H1 (cell line): ENCODE measurements at regions not wholly inside any gene's neighbourhood (a gene's known extent, or its start where the extent isn't known, plus 50 kb on each side); places are given as distances from the start of the nearest gene placed in this dataset.

ENCODE experiments used
- CTCF ChIA-PET: fragments of 300-600 bp; sonication (Branson Sonifier 250); formaldehyde crosslinking; loops from one replicate; lab custom pipeline; 2021; ENCODE audit not compliant: partially characterized antibody; lab: Charles Lee
- POLR2A ChIA-PET: fragments of 300-600 bp; sonication (Branson Sonifier 250); formaldehyde crosslinking; loops from one replicate; lab custom pipeline; 2021; ENCODE audit warnings: inconsistent platforms; ENCODE audit not compliant: partially characterized antibody; lab: Charles Lee
- DNase-seq, 2 experiments: peaks; one replicate each; pipeline versions ENCODE4 v3.0.0 to v3.0.0-alpha.2; 2010 to 2022; ENCODE audit warnings: low spot score in 2 of 2, low read depth in 1 of 2, mixed read lengths in 1 of 2
- FAIRE-seq: peaks from 2 replicates; lab custom pipeline; 2011; peaks lifted over from hg19 to GRCh38; lab: Jason Lieb, UNC
- H2AFZ ChIP-seq: 2 replicates; pipeline ENCODE4 v1.8.1; 2012; ENCODE audit warnings: low read length, inconsistent platforms
- H2AK5ac ChIP-seq: 2 replicates; pipeline ENCODE4 v1.6.1; 2013; ENCODE audit warnings: low read depth, low read length
- H2BK120ac ChIP-seq: replicated peaks from 2 replicates; pipeline ENCODE3; 2013; ENCODE audit warnings: low read depth, low read length, inconsistent platforms
- H2BK12ac ChIP-seq: 2 replicates; pipeline ENCODE4 v1.6.1; 2013; ENCODE audit warnings: low read depth, low read length
- H2BK15ac ChIP-seq: 2 replicates; pipeline ENCODE4 v1.6.1; 2013; ENCODE audit warnings: low read length
- H2BK20ac ChIP-seq: 2 replicates; pipeline ENCODE4 v1.6.1; 2013; ENCODE audit warnings: low read length
- H2BK5ac ChIP-seq: 2 replicates; pipeline ENCODE4 v1.6.1; 2013; ENCODE audit warnings: low read depth, low read length
- H3K14ac ChIP-seq: 2 replicates; pipeline ENCODE4 v1.6.1; 2013; ENCODE audit warnings: inconsistent platforms; ENCODE audit not compliant: insufficient read length
- H3K18ac ChIP-seq: 2 replicates; pipeline ENCODE4 v1.6.1; 2013; ENCODE audit warnings: low read length; ENCODE audit errors: extremely low read depth
- H3K23ac ChIP-seq: 2 replicates; pipeline ENCODE4 v1.6.1; 2013; ENCODE audit warnings: inconsistent platforms; ENCODE audit not compliant: insufficient read length
- H3K23me2 ChIP-seq: 2 replicates; pipeline ENCODE4 v1.6.1; 2013; ENCODE audit warnings: low read depth, low read length
- H3K27ac ChIP-seq: 2 replicates; pipeline ENCODE4 v1.6.1; 2011; ENCODE audit warnings: low read depth, low read length, inconsistent platforms
- H3K27me3 ChIP-seq, 4 experiments: replicated peaks in 1 of 4; 1 replicate in 1 of 4; 2 replicates in 3 of 4; pipeline versions ENCODE4 v1.6.1 to v1.8.1; 2011 to 2013; ENCODE audit warnings: low read length in 3 of 4, mild to moderate bottlenecking in 3 of 4, inconsistent platforms in 2 of 4, mixed read lengths in 2 of 4, moderate library complexity in 1 of 4; ENCODE audit not compliant: control insufficient read depth in 3 of 4, insufficient read depth in 3 of 4; ENCODE audit errors: extremely low read depth in 1 of 4
- H3K36me3 ChIP-seq, 4 experiments: 2 replicates each; pipeline versions ENCODE4 v1.6.1 to v1.8.1; 2011 to 2013; ENCODE audit warnings: mild to moderate bottlenecking in 4 of 4, low read length in 3 of 4, moderate library complexity in 2 of 4, control low read depth in 1 of 4, inconsistent platforms in 1 of 4; ENCODE audit not compliant: insufficient read depth in 4 of 4, control insufficient read depth in 2 of 4
- H3K4ac ChIP-seq: replicated peaks from 2 replicates; pipeline ENCODE3; 2013; ENCODE audit warnings: low read length, low read depth, mixed read lengths, inconsistent platforms; ENCODE audit not compliant: insufficient read length
- H3K4me1 ChIP-seq, 4 experiments: replicated peaks in 1 of 4; 1 replicate in 1 of 4; 2 replicates in 3 of 4; pipeline versions ENCODE4 v1.6.1 to v1.8.1; 2011 to 2013; ENCODE audit warnings: low read length in 3 of 4, inconsistent platforms in 2 of 4, mixed read lengths in 1 of 4; ENCODE audit not compliant: insufficient read depth in 4 of 4, control insufficient read depth in 3 of 4
- H3K4me2 ChIP-seq, 2 experiments: 2 replicates each; pipeline versions ENCODE4 v1.6.1 to v1.8.1; 2011 to 2013; ENCODE audit warnings: low read depth in 2 of 2, low read length in 2 of 2, control low read depth in 1 of 2, inconsistent platforms in 1 of 2, mild to moderate bottlenecking in 1 of 2; ENCODE audit not compliant: insufficient read depth in 1 of 2
- H3K4me3 ChIP-seq, 4 experiments: fragments of 200-600, 300-600 bp in 1 of 4; sonication (generic), shearing (Covaris generic), sonication (Bioruptor Twin) in 1 of 4; 2 replicates each; pipeline versions ENCODE4 v1.5.1 to v1.8.1; 2011 to 2016; ENCODE audit warnings: low read length in 4 of 4, low read depth in 3 of 4, control low read depth in 2 of 4, inconsistent platforms in 2 of 4, mild to moderate bottlenecking in 2 of 4, mixed read lengths in 1 of 4, moderate library complexity in 1 of 4; ENCODE audit not compliant: insufficient read depth in 2 of 4; ENCODE audit errors: extremely low read depth in 1 of 4
- H3K56ac ChIP-seq: replicated peaks from 2 replicates; pipeline ENCODE3; 2013; ENCODE audit warnings: low read depth, mild to moderate bottlenecking, mixed read lengths, low read length, inconsistent platforms; ENCODE audit not compliant: insufficient read length
- H3K79me1 ChIP-seq: 2 replicates; pipeline ENCODE4 v1.6.1; 2013; ENCODE audit warnings: low read depth, low read length, control low read depth
- H3K79me2 ChIP-seq, 2 experiments: 2 replicates each; pipeline versions ENCODE4 v1.6.1 to v1.8.1; 2012 to 2013; ENCODE audit warnings: low read length in 2 of 2, mild to moderate bottlenecking in 2 of 2, inconsistent platforms in 1 of 2; ENCODE audit not compliant: insufficient read depth in 2 of 2, control insufficient read depth in 1 of 2
- H3K9ac ChIP-seq, 4 experiments: replicated peaks in 1 of 4; 1 replicate in 1 of 4; 2 replicates in 3 of 4; pipeline versions ENCODE4 v1.6.1 to v1.8.1; 2011 to 2013; ENCODE audit warnings: low read depth in 3 of 4, low read length in 3 of 4, control low read depth in 2 of 4, mild to moderate bottlenecking in 2 of 4, moderate library complexity in 2 of 4, inconsistent platforms in 1 of 4; ENCODE audit errors: extremely low read depth in 1 of 4
- H3K9me3 ChIP-seq, 2 experiments: 2 replicates each; pipeline versions ENCODE4 v1.6.1 to v1.8.1; 2012 to 2013; ENCODE audit warnings: mild to moderate bottlenecking in 2 of 2, moderate library complexity in 2 of 2, control low read depth in 1 of 2, inconsistent platforms in 1 of 2, low read depth in 1 of 2, low read length in 1 of 2, mixed read lengths in 1 of 2; ENCODE audit not compliant: insufficient read depth in 2 of 2
- H4K20me1 ChIP-seq, 2 experiments: replicated peaks in 1 of 2; 2 replicates each; pipeline versions ENCODE3 to v1.8.1; 2011 to 2013; ENCODE audit warnings: inconsistent platforms in 2 of 2, low read length in 2 of 2, mild to moderate bottlenecking in 1 of 2; ENCODE audit not compliant: insufficient read depth in 2 of 2, control insufficient read depth in 1 of 2
- H4K5ac ChIP-seq: 2 replicates; pipeline ENCODE4 v1.6.1; 2013; ENCODE audit warnings: low read length, low read depth, mixed read lengths, inconsistent platforms; ENCODE audit not compliant: insufficient read length
- H4K8ac ChIP-seq: 2 replicates; pipeline ENCODE4 v1.8.0; 2013; ENCODE audit warnings: mild to moderate bottlenecking, moderate library complexity, low read length, inconsistent platforms; ENCODE audit not compliant: insufficient read depth; ENCODE audit errors: extremely low read depth
- H4K91ac ChIP-seq: replicated peaks from 2 replicates; pipeline ENCODE3; 2013; ENCODE audit warnings: low read length, mixed read lengths, inconsistent platforms; ENCODE audit not compliant: insufficient read length
- PHF8 ChIP-seq: fragments of 200-600 bp; sonication (generic); conservative IDR thresholded peaks from 2 replicates; pipeline ENCODE4 v1.7.1; 2012; ENCODE audit warnings: low read depth, mild to moderate bottlenecking, inconsistent platforms, low read length, moderate library complexity

- H3K4me3 ChIP-seq = no peak overlapping the region
- H3K79me2 ChIP-seq = no peaks in the 10 kb centered on the region
- H3K18ac ChIP-seq = no peak overlapping the region
- H2AK5ac ChIP-seq = no peak overlapping the region
- H2BK12ac ChIP-seq = no peak overlapping the region
- DNase-seq = no peak
- H4K8ac ChIP-seq = no peak overlapping the region
- no peak overlapping the region for H2BK5ac ChIP-seq
- FAIRE-seq = no peak
- H3K23me2 ChIP-seq = no peaks in the 10 kb centered on the region
- no peak overlapping the region for H3K4me2 ChIP-seq
- H3K23ac ChIP-seq = no peak overlapping the region
- no peaks in the 10 kb centered on the region for H3K27me3 ChIP-seq
- H2BK120ac ChIP-seq = no peak overlapping the region
- CTCF ChIA-PET = no interaction called here
- H3K4me1 ChIP-seq = no peaks in the 10 kb centered on the region
- no peak overlapping the region for H2BK20ac ChIP-seq
- H3K14ac ChIP-seq = no peak overlapping the region
- no peaks in the 10 kb centered on the region for H3K36me3 ChIP-seq
- H3K56ac ChIP-seq = no peak overlapping the region
- no peak overlapping the region for H4K5ac ChIP-seq
- H4K20me1 ChIP-seq = no peaks in the 10 kb centered on the region
- no peak for TF ChIP-seq PHF8
- POLR2A ChIA-PET = no interaction called here
- no peak overlapping the region for H4K91ac ChIP-seq
- no peak overlapping the region for H3K9ac ChIP-seq
- no peak overlapping the region for H2AFZ ChIP-seq
- no peaks in the 10 kb centered on the region for H3K9me3 ChIP-seq
- H3K4ac ChIP-seq = no peak overlapping the region
- no peak overlapping the region for H3K27ac ChIP-seq
- H3K79me1 ChIP-seq = no peaks in the 10 kb centered on the region
- no peak overlapping the region for H2BK15ac ChIP-seq
These were observed 477.5 kb downstream of the SLITRK6 start for GRCh38 chr13:85321734-85322133.
